Mammary epithelial cell (primary cell): ENCODE measurements at regions not wholly inside any gene's neighbourhood (a gene's known extent, or its start where the extent isn't known, plus 50 kb on each side); places are given as distances from the start of the nearest gene placed in this dataset.

ENCODE experiments used
- EZH2 ChIP-seq: IDR thresholded peaks from 2 replicates; pipeline ENCODE4 v1.6.1; 2012; ENCODE audit warnings: low read length, inconsistent platforms, borderline replicate concordance
- TF ChIP-seq, protein P1 (sequence below), 2 donors: IDR thresholded peaks in 1 of 2; conservative IDR thresholded peaks in 1 of 2; 2 replicates each; pipeline ENCODE4 v1.5.1; 2011 to 2012; ENCODE audit warnings: inconsistent platforms in 2 of 2, low read length in 2 of 2, mild to moderate bottlenecking in 2 of 2, control low read depth in 1 of 2, low read depth in 1 of 2; ENCODE audit not compliant: insufficient read depth in 1 of 2; ENCODE audit errors: extremely low read depth in 1 of 2

DNA sequence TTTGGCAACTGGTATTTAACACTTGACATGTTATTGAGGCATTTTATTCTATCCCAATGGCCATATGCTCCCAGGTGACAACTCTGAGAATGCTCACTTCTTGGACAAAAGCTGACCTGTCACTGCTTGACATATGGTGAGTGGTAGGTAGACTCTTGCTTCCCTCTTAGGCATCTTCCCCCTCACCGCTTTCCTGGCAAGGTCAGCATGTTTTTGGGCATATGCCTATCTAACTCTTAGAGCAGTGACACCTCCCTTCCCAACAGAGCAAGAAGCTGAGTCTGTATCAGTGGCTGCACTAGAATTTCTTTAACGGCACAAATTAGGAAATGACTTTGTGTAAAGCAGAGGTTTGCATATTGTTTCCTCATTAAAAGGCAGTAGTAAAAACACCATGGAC is 300.7 kb downstream of the OXSM start:
- TF ChIP-seq, protein P1, sequence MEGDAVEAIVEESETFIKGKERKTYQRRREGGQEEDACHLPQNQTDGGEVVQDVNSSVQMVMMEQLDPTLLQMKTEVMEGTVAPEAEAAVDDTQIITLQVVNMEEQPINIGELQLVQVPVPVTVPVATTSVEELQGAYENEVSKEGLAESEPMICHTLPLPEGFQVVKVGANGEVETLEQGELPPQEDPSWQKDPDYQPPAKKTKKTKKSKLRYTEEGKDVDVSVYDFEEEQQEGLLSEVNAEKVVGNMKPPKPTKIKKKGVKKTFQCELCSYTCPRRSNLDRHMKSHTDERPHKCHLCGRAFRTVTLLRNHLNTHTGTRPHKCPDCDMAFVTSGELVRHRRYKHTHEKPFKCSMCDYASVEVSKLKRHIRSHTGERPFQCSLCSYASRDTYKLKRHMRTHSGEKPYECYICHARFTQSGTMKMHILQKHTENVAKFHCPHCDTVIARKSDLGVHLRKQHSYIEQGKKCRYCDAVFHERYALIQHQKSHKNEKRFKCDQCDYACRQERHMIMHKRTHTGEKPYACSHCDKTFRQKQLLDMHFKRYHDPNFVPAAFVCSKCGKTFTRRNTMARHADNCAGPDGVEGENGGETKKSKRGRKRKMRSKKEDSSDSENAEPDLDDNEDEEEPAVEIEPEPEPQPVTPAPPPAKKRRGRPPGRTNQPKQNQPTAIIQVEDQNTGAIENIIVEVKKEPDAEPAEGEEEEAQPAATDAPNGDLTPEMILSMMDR (conservative IDR thresholded peaks at IDR 0.05 in 1 of 2, IDR thresholded peaks at IDR 0.05 in 1 of 2; ENCODE audit: extremely low read depth in 1 of 2, insufficient read depth in 1 of 2, low read depth in 1 of 2, low read length in 2 of 2), result no peak
- TF ChIP-seq EZH2, result no peak
